ENCODE measurements at regions not wholly inside any gene's neighbourhood (a gene's known extent, or its start where the extent isn't known, plus 50 kb on each side); places are given as distances from the start of the nearest gene placed in this dataset.

- TF ChIP-seq, protein P1, sequence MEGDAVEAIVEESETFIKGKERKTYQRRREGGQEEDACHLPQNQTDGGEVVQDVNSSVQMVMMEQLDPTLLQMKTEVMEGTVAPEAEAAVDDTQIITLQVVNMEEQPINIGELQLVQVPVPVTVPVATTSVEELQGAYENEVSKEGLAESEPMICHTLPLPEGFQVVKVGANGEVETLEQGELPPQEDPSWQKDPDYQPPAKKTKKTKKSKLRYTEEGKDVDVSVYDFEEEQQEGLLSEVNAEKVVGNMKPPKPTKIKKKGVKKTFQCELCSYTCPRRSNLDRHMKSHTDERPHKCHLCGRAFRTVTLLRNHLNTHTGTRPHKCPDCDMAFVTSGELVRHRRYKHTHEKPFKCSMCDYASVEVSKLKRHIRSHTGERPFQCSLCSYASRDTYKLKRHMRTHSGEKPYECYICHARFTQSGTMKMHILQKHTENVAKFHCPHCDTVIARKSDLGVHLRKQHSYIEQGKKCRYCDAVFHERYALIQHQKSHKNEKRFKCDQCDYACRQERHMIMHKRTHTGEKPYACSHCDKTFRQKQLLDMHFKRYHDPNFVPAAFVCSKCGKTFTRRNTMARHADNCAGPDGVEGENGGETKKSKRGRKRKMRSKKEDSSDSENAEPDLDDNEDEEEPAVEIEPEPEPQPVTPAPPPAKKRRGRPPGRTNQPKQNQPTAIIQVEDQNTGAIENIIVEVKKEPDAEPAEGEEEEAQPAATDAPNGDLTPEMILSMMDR (IDR thresholded peaks at IDR 0.05) = no peak
- no peak for TF ChIP-seq POLR2A (IDR thresholded peaks at IDR 0.05)
Measured at GRCh38 chr2:71974846-71975245, 172.8 kb downstream of the CYP26B1 start.
